Spinal cord (tissue), 9 donors: ENCODE measurements at regions not wholly inside any gene's neighbourhood (a gene's known extent, or its start where the extent isn't known, plus 50 kb on each side); places are given as distances from the start of the nearest gene placed in this dataset.

Experiments used
- DNase-seq, 6 donors: peaks; one replicate each; pipeline versions ENCODE4 v3.0.0 to v3.0.0-alpha.2; 2013 to 2015; ENCODE audit warnings: low spot score in 6 of 6, low read depth in 4 of 6
- H3K27ac ChIP-seq: one replicate; pipeline ENCODE4 v1.5.1; 2013; ENCODE audit warnings: low read depth, low read length, control low read depth
- H3K27me3 ChIP-seq: one replicate; pipeline ENCODE4 v1.6.1; 2013; ENCODE audit warnings: low read length; ENCODE audit not compliant: control insufficient read depth, insufficient read depth
- H3K36me3 ChIP-seq: one replicate; pipeline ENCODE4 v1.6.1; 2013; ENCODE audit warnings: low read length; ENCODE audit not compliant: control insufficient read depth, insufficient read depth
- H3K4me1 ChIP-seq: one replicate; pipeline ENCODE4 v1.6.1; 2013; ENCODE audit warnings: low read length; ENCODE audit not compliant: control insufficient read depth, insufficient read depth
- H3K4me3 ChIP-seq: one replicate; pipeline ENCODE4 v1.5.1; 2013; ENCODE audit warnings: low read depth, low read length, control low read depth
- H3K9me3 ChIP-seq: one replicate; pipeline ENCODE4 v1.6.1; 2013; ENCODE audit warnings: low read length; ENCODE audit not compliant: control insufficient read depth, insufficient read depth
- WGBS: methylation state at CpG from one replicate; pipeline ENCODE4 v1.1.5; 2013; ENCODE audit warnings: missing lambda C conversion rate; ENCODE audit not compliant: insufficient coverage; 5-methylcytosine and 5-hydroxymethylcytosine counted together
- donor health status: healthy.

DNA sequence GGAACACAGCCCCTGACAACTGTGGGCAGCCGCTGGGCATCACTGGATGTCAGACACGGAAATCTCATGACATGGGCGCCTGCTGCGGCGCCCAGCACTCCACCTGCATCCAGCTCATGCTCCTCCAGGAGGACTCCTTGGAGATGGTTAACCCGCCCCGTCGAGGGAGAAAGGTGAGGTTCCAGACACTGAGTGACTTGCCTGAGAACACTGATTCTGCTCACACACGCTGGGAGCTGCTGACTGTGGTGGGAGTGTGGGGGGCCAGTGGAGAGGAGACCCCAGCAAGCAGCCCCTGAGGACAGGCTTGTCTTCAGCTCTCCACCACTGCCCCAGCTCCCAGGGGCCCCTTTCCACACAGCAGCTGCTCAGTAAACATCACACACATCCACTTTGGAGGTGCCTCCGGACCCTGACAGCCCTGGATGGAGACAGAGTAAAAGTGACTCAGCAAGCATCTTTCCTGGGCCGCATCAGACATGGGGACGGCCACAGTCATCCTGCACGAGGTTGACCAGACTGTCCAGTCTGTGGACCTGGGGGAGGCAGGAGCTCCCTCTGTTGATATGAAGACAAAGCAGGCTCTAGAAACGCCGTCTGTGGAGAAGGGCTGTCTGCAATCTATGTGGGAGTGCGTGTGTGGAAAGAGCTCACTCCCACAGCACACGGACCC is 283.7 kb upstream of the IRX4 start:
- Histone ChIP-seq H3K36me3 (no peaks in the 10 kb centered on the region), H3K4me3 (no peak overlapping the region), H3K27ac (no peak overlapping the region), H3K4me1 (peaks cover 23% of the 10 kb centered on the region), H3K27me3 (peaks cover 19% of the 10 kb centered on the region), H3K9me3 (no peaks in the 10 kb centered on the region)
- 96% methylated on average over 14 of the region's 17 CpGs for WGBS
- no peak for DNase-seq

- peaks cover 15% of the 10 kb centered on the region for H3K27me3 ChIP-seq
- peaks cover 23% of the 10 kb centered on the region for H3K4me1 ChIP-seq
- WGBS = 92% methylated on average over 9 of the region's 11 CpGs
- no peak for DNase-seq
- H3K36me3 ChIP-seq = no peaks in the 10 kb centered on the region
- no peaks in the 10 kb centered on the region for H3K9me3 ChIP-seq
- no peak overlapping the region for H3K27ac ChIP-seq
- H3K4me3 ChIP-seq = no peak overlapping the region
Observed at GRCh38 chr5:2165615-2166305, 283.0 kb upstream of the IRX4 start.

DNA sequence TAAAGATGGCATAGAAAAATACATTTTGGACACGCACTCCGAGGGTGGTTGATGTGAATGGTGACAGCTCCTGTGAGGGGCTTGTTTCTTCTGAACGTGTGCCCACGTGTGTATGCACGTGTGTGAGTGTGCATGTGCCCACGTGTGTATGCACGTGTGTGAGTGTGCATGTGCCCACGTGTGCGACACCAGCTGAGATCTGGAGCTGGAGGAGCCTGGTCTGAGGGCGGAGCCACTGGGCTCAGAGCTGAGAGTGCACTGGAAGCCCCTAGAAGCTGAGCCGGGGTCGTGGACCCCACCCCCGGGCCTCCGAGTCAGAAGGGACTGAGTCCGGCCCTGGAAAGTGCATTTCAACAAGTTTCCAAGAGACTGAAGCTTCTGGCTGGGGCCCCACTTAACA is 282.5 kb upstream of the IRX4 start:
- no peaks in the 10 kb centered on the region for H3K9me3 ChIP-seq
- no peak overlapping the region for H3K4me3 ChIP-seq
- DNase-seq = no peak
- no peak overlapping the region for H3K27ac ChIP-seq
- H3K4me1 ChIP-seq = peaks cover 18% of the 10 kb centered on the region
- 76% methylated on average over 15 of the region's 15 CpGs for WGBS
- no peaks in the 10 kb centered on the region for H3K36me3 ChIP-seq
- peaks cover 14% of the 10 kb centered on the region for H3K27me3 ChIP-seq

GRCh38 chr5:2164586-2164985 is 281.9 kb upstream of the IRX4 start:
- no peak for DNase-seq
- Histone ChIP-seq H3K4me3 (no peak overlapping the region), H3K9me3 (no peaks in the 10 kb centered on the region), H3K36me3 (no peaks in the 10 kb centered on the region), H3K27me3 (peaks cover 9% of the 10 kb centered on the region), H3K4me1 (peaks cover 12% of the 10 kb centered on the region), H3K27ac (no peak overlapping the region)
- WGBS = 79% methylated on average over 8 of the region's 13 CpGs

DNA sequence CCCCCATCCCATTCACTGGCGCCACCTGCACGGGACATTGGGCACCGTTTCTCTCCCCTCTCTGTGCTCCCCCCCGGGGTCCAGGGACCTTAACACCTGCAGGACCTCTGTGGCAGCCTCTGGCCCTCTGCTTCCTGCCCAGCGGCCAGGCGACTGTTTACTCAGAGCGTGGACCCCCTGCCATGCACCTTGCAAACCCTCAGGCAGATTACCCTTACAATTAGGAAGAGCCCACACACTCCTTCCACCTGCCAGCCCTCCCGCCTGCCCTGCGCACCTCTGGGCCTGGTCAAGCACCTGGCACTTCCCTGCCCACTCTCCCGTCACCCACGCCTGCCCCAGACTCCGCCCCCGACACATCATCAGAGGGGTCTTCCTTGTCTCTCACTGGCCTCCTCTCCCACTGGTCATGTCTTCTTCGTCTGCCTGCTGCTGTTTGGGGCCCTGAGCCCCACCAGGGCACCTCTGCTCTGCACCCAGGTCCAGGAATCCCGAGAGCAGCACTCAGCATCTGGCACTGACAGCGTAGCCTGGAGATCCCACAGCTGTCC is 281.3 kb upstream of the IRX4 start:
- H3K27me3 ChIP-seq = peaks cover 4% of the 10 kb centered on the region
- no peaks in the 10 kb centered on the region for H3K36me3 ChIP-seq
- H3K4me3 ChIP-seq = no peak overlapping the region
- no peaks in the 10 kb centered on the region for H3K9me3 ChIP-seq
- H3K4me1 ChIP-seq = peaks cover 7% of the 10 kb centered on the region
- 82% methylated on average over 14 of the region's 16 CpGs for WGBS
- no peak for DNase-seq
- no peak overlapping the region for H3K27ac ChIP-seq

GRCh38 chr5:2163060-2163856 is 280.5 kb upstream of the IRX4 start:
- WGBS = 93% methylated on average over 20 of the region's 20 CpGs
- no peak for DNase-seq
- peaks cover 2% of the 10 kb centered on the region for H3K27me3 ChIP-seq
- no peak overlapping the region for H3K4me3 ChIP-seq
- H3K9me3 ChIP-seq = no peaks in the 10 kb centered on the region
- H3K36me3 ChIP-seq = no peaks in the 10 kb centered on the region
- no peak overlapping the region for H3K27ac ChIP-seq
- no peaks in the 10 kb centered on the region for H3K4me1 ChIP-seq

DNA sequence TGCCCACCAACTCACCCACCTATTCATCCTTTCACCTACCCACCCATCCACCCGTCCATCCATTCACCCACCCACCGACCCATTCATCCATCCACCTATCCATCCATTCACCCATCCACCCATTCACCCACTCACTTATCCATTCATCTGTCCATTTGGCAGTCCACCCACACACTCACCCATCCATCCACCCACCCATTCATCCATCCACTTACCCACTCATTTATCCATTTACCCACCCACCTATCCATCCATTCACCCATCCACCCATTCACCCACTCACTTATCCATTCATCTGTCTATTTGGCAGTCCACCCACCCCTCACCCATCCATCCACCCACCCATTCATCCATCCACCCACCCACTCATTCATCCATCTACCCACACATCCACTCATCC is 278.1 kb upstream of the IRX4 start:
- DNase-seq = no peak
- WGBS = 100% methylated on average over 2 of the region's 2 CpGs
- Histone ChIP-seq H3K9me3 (no peaks in the 10 kb centered on the region), H3K27ac (no peak overlapping the region), H3K36me3 (no peaks in the 10 kb centered on the region), H3K4me3 (no peak overlapping the region), H3K27me3 (peaks cover 2% of the 10 kb centered on the region), H3K4me1 (no peaks in the 10 kb centered on the region)

DNA sequence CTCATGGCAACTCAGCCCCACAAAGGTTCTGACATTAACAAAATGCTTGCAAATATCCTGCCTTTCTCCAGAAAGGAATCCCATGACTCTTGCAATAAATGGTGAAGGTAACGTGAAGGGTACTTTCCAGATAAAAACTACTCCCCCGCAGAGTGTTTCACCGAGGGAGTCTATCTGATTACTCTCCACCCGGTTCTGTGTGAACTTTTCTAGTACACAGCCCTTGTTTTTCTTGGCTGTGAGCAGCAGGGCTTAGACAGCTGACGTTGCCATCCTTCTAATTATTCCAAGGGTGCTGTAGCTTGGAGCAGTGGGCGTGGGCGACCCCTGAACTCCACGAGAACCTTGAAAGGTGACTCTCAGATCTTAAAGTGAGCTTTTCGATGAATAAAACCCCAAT is 276.0 kb upstream of the IRX4 start:
- WGBS = 74% methylated on average over 8 of the region's 9 CpGs
- H3K36me3 ChIP-seq = no peaks in the 10 kb centered on the region
- H3K9me3 ChIP-seq = no peaks in the 10 kb centered on the region
- no peaks in the 10 kb centered on the region for H3K27me3 ChIP-seq
- no peak overlapping the region for H3K27ac ChIP-seq
- no peaks in the 10 kb centered on the region for H3K4me1 ChIP-seq
- no peak overlapping the region for H3K4me3 ChIP-seq
- DNase-seq = no peak

DNA sequence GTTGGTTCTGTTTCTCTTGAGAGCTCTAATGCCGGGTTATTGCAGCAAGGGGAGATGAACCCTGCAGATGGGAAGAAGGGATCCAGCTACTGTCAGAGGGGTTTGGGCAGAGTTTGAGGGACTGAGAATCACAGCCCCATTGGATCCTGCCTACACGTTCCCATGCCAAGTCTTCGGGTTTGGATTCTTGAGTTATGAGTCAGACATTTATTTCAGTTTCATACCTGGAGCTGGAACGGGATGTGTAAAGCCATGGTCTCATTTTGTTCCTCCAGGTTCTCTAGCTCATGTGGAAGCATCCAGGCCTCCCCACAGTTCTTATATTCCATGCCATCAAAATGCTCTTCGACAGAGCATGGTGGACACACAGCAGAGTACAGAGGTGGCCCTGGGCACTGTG is 275.4 kb upstream of the IRX4 start:
- Histone ChIP-seq H3K4me1 (no peaks in the 10 kb centered on the region), H3K36me3 (no peaks in the 10 kb centered on the region), H3K4me3 (no peak overlapping the region), H3K27ac (no peak overlapping the region), H3K9me3 (no peaks in the 10 kb centered on the region), H3K27me3 (no peaks in the 10 kb centered on the region)
- WGBS = 95% methylated on average over 3 of the region's 5 CpGs
- no peak for DNase-seq
